T-helper 1 cell (primary cell): ENCODE measurements at regions not wholly inside any gene's neighbourhood (a gene's known extent, or its start where the extent isn't known, plus 50 kb on each side); places are given as distances from the start of the nearest gene placed in this dataset.

Experiments used
- DNase-seq, 5 donors: peaks; one replicate each; pipeline ENCODE4 v3.0.0-alpha.2; 2012 to 2020

GRCh38 chr12:19058235-19059021 is 71.1 kb upstream of the PLEKHA5 start:
- DNase-seq = no peak

GRCh38 chr12:19064713-19065112 is 64.8 kb upstream of the PLEKHA5 start:
- DNase-seq = no peak

- DNase-seq = no peak
Observed at GRCh38 chr12:19065223-19065622, 64.3 kb upstream of the PLEKHA5 start.

GRCh38 chr12:19065871-19066270 is 63.7 kb upstream of the PLEKHA5 start:
- DNase-seq = no peak

- no peak for DNase-seq
Observed at GRCh38 chr12:19066475-19067001, 63.0 kb upstream of the PLEKHA5 start.

- DNase-seq = no peak
Observed at GRCh38 chr12:19068137-19068536, 61.4 kb upstream of the PLEKHA5 start.

GRCh38 chr12:19070341-19070740 is 59.2 kb upstream of the PLEKHA5 start:
- no peak for DNase-seq

- DNase-seq = no peak
Observed at GRCh38 chr12:19074700-19075099, 54.8 kb upstream of the PLEKHA5 start.

- DNase-seq = no peak
Observed at GRCh38 chr12:19075711-19076340, 53.7 kb upstream of the PLEKHA5 start.
